Stimulated activated CD8-positive, alpha-beta memory T cell treated with anti-CD3 and anti-CD28 coated beads, Interleukin-15, amount 100 ng/mL, for 48 hours (primary cell): ENCODE measurements at regions not wholly inside any gene's neighbourhood (a gene's known extent, or its start where the extent isn't known, plus 50 kb on each side); places are given as distances from the start of the nearest gene placed in this dataset.

ENCODE experiments used
- DNase-seq, 2 donors: peaks; one replicate each; pipeline ENCODE4 v3.0.0-alpha.2; 2020; ENCODE audit warnings: low read depth in 2 of 2

DNA sequence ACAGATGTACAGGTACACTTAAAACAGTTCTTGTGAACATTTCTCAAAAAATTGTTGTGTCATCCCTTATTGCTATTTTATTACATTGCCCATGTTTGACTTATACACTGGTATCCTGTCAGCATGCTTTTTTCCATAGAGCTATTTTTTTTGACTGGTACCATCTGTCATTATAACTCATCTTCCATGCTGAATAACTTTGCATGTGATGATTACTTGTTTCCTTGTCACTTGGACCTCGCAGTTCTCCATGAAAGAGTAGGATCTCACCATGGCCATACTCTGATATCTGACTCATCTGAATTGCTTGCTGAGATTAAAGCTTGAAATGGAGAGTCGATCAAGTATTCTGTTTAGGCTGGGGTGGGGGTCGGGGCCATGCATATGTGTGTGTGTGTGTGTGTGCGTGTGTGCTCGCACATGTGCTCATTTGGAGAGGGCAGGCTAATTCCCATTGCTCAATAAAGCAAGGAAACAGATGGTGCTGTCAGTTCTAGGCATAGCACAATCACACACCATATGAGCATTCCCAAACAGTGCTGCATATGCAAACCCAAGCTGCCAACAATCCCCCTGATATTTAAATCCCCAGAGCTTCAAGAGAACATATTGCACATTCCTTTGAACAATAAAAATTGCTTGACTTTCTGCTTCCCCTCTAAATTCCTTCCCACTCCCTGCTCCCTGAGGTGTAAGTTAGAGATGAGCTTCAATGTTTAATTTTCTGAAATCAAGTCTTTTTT lies 62.9 kb downstream of the NHLRC3 start:
- DNase-seq, result no peak

DNA sequence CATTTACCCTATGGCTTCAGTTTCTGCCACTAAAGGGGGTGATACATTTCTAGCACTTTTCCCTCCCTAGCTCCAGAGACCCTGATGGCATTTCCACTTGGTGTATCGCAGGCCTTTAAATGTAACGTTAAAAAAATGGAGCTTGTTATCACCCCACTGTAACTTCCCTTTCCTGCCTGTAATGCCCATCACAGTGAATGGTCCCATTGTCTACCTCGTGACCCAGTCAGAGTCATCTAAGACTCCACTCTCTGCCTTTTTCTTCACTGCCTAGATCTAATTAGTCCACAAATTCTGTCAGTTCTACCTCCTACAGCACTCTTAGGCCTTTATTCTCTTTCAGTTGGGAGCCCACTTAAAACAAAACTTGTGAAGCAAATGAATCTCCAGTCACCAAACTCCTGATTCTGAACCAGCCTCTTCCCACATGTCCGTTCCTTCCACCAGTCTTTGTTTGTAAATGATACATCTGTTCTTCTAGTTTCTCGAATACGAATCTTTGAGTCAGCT lies 64.8 kb downstream of the NHLRC3 start:
- no peak for DNase-seq

DNA sequence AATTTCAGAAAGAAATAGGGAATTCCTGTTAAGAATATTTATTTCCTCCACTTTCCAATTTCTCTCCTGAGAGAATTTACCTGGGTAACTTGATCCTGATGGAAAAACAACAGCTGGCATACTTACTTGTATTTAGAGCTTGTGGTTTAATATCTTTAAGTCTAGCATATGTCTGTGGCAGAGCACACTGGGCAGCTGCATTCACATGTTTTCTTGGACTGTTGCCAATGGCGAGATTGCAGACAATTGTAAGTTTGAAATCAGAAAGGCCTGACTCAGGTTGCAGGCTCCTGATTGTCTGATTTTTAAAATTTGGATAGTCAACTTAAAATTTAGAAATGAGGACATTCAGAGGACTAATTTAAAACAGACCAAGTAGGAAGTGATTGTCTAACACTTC lies 66.9 kb downstream of the NHLRC3 start:
- DNase-seq, result no peak

DNA sequence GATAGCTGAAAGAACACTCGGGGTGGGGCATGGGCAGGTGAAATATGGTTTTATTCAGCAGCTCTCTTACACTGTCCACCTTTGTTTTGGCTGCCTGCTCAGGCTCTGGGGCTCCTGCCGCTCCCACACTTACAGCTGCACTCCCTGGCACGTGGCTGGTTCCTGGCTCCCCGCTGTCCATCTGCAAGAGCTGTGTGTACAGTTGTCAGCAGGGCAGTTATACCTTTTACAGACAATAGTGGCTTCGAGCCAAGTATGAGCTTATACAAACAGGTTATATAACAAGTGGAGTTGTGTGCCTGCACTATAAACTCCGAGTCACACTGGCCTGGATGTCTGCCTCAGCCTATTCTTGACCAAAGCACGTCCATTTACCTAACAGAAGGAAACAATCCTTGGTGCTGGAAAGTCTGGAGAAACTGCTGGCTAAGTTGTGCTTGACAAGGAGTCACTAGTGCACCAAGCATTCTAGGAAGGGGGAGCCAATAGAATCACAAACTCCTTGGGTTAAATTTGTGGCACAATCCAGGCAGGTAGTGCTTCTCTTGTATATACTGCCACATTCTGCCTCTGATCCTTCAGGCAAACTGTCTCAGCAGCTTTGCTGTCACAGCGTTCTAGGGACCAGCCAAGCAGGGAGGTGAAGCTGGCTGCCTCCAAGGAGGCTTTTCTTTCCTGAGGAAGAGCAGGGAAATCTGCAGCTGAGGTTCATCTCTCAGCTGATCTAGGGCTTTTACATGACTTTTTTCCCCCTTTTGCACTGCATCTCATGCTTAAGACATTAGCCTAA lies 68.2 kb downstream of the NHLRC3 start:
- no peak for DNase-seq

- DNase-seq, result no peak
Measured at GRCh38 chr13:39107561-39107960, 69.3 kb downstream of the NHLRC3 start.

- DNase-seq, result no peak
Measured at GRCh38 chr13:39108783-39109182, 70.5 kb downstream of the NHLRC3 start.

DNA sequence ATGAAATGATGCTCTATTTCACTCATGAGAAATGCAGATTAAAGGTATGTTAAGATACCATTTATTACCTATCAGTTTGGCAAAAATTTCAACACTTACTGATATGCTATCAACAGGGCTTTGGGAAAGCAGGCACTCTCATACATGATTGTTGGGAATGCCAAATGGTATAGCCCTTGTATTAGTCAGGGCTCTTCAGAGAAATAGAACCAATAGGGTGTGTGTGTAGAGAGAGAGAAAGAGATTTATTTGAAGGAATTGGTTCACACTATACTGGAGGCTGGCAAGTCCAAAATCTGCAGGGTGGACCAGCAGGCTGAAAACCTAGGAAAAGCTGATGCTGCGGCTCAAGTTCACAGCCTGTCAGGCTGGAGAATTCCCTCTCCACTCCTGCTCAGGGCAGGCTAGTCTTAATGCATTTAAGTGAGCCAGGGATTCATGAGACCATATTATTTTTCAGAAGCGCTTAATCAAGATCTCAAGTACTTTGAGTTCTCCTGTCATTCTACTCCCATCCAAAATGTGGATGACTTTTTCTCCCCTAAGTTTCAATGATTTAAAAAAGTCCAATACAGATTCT lies 72.4 kb downstream of the NHLRC3 start:
- DNase-seq, result no peak

DNA sequence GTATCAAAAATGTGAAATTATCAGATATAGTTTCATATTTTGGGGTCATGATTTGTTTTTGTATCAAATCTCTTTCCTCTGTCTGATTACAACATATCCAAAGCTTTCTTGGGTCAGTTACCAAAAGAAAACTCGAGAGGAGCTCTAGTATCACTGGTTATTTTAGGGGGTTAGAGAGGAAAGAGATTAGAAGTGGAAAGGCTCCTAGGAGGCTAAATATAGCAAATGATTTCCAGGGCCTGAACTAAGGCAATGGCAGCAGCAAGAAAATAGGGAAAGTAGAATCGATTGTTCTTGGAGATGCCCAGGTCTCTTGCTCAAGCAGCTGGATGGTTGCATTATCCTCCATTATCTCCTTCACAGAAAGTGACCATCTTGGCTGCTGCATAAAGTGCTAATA lies 72.9 kb downstream of the NHLRC3 start:
- DNase-seq, result no peak

- DNase-seq, result no peak
Measured at GRCh38 chr13:39119422-39119821, 81.2 kb downstream of the NHLRC3 start.

DNA sequence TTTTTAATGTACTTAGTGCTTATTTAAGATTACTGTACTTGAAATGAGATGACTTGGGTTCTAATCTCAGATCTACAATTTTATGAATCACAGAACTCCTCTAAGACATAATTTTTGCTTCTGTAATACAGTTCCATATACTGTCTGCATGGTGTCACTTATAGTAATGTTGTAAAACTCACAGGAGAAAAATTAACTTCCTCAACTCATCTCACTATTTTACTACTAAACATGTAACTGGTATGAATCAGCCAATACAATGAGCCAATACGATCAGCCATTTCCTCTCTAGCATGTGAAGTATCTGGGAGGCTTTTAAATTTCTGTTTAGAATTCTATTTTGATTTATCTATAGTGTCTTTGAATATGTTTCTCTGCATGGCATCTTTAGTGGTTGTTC lies 85.3 kb downstream of the NHLRC3 start:
- DNase-seq, result no peak

DNA sequence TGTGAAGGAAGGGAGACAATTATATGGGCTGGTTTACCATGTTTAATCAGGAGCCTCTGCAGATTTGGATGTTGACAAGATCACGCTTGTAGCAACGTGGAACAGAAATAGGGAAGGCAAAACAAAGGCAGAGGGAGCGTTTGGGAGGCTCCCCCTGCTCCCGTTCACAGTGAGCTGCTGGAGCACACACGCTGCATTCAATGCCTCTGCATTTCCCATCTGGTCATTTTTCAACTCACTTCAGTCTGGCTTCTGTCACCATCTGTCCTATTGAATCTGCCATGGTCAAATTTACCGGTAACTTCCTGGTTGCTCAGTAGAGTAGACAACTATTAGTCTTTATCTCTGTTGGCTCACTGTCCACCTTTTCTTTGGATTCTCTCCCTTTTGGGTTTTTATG lies 91.0 kb downstream of the NHLRC3 start:
- no peak for DNase-seq

DNA sequence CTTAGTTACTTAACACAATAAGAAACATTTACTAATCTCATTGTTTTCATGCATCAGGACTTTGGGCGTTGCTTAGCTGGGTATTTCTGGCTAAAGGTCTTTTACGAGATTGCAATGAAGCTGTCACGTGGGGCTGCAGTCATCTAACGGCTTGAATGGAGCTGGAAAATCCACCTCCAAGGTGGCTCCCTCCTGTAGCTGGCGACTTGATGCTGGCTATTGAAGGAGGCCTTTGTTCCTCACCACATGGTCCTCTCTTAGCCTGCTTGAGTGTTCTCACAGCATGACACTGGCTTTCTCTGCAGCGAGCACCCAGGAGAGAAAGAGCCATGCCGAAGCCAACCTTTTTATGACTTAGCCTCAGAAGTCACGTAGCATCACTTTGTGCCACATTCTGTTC lies 92.0 kb downstream of the NHLRC3 start:
- DNase-seq, result no peak

- DNase-seq, result no peak
Measured at GRCh38 chr13:39132286-39133230, 94.3 kb downstream of the NHLRC3 start.

GRCh38 chr13:39133781-39134180 lies 95.5 kb downstream of the NHLRC3 start:
- DNase-seq, result no peak

- DNase-seq, result no peak
Measured at GRCh38 chr13:39134574-39134973, 96.3 kb downstream of the NHLRC3 start.

- no peak for DNase-seq
Measured at GRCh38 chr13:39144391-39144790, 106.1 kb downstream of the NHLRC3 start.

DNA sequence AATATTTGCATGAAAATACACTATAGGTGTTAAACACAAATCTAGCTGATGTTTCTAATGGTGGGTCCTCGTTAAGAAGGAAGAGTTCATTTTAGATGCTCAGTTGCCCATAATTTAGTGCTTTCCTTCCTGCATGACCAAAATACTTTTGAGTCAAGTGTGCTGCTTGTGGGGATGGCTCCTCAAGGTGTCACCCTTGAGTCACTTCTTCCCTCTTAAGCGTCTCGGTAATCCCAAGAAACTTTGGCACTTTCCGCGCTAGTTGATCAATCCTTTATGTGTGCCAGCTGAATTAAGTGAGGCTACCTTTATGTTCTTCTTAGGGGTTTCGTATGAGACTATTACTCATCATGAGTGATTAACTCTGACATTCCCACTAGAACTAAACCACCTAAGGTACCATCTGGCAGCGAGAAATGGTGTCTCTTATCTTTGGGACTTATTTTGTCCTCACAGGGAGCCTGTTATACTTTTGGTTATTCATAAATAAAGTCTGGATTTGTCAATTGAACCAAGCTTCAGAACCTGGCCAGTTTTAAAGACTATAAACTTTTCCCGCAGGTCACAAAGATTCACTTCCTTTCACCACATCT lies 106.8 kb downstream of the NHLRC3 start:
- no peak for DNase-seq

DNA sequence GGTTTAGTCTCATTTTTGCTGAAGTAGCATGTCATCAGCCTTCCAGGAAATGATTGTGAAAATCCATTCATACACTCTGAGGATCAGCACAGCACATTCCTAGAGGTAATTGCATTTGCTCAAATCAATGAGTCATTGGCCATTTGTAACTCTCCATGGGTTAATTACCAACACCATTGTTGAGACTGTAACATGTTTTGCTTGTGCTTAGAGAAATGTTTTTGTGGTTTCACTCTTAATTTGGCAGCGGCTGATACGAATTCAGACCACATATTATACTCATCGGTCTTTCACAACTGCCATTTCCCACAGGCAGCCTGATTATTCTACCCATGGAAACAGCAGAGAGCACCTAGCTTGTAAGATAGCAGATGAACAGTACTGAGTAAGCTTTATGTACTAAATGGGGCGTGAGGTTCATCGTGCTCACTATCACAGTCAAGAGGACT lies 110.3 kb downstream of the NHLRC3 start:
- peak in 1 of 2 donors; percentile 2 for DNase-seq

GRCh38 chr13:39149896-39150295 lies 111.6 kb downstream of the NHLRC3 start:
- no peak for DNase-seq

DNA sequence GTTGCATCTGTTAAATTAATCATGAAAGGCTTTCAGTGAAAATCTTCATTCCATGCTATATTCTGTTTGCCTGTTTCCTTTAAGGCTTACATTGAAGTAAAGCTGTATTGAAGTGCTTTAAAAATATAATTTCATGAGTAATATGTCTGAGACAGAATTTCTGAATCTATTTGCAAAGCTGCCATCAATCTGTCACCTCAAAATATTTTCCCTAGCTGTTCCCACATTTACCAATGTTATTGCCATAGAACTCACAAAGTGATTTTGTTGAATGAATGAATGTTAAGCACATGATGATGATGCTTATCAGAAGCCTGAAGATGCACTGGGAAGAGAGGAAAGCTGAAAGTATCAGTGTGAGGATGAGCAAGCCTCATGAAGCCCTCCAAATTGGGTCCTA lies 115.8 kb downstream of the NHLRC3 start:
- DNase-seq, result no peak

GRCh38 chr13:39159393-39159792 lies 121.1 kb downstream of the NHLRC3 start:
- no peak for DNase-seq
